HG03354 (cell line): ENCODE measurements at regions not wholly inside any gene's neighbourhood (a gene's known extent, or its start where the extent isn't known, plus 50 kb on each side); places are given as distances from the start of the nearest gene placed in this dataset.

Experiments used
- ATAC-seq: cut with Tn5 transposase; IDR thresholded peaks from one replicate; pipeline ENCODE4 v1.9.1; 2021; ENCODE audit warnings: mild to moderate bottlenecking; ENCODE audit not compliant: unreplicated experiment, poor library complexity, severe bottlenecking

GRCh38 chr10:6305401-6306321 lies 102.9 kb downstream of the PFKFB3 start:
- no peak for ATAC-seq

GRCh38 chr10:6306917-6307316 lies 104.2 kb downstream of the PFKFB3 start:
- no peak for ATAC-seq

GRCh38 chr10:6309816-6310215 lies 107.1 kb downstream of the PFKFB3 start:
- no peak for ATAC-seq

GRCh38 chr10:6310977-6311376 lies 108.2 kb downstream of the PFKFB3 start:
- no peak for ATAC-seq

GRCh38 chr10:6311700-6312330 lies 109.1 kb downstream of the PFKFB3 start:
- no peak for ATAC-seq

GRCh38 chr10:6312636-6313035 lies 109.9 kb downstream of the PFKFB3 start:
- ATAC-seq = no peak

- ATAC-seq = no peak
Observed at GRCh38 chr10:6313111-6313895, 110.6 kb downstream of the PFKFB3 start.

- ATAC-seq = no peak
Observed at GRCh38 chr10:6314620-6315205, 112.0 kb downstream of the PFKFB3 start.

GRCh38 chr10:6319119-6319518 lies 116.4 kb downstream of the PFKFB3 start:
- ATAC-seq = no peak

GRCh38 chr10:6320320-6321010 lies 117.7 kb downstream of the PFKFB3 start:
- peak; percentile 88 for ATAC-seq

GRCh38 chr10:6321880-6322279 lies 119.1 kb downstream of the PFKFB3 start:
- ATAC-seq = no peak

GRCh38 chr10:6322805-6323204 lies 120.1 kb downstream of the PFKFB3 start:
- ATAC-seq = no peak

- no peak for ATAC-seq
Observed at GRCh38 chr10:6327961-6328698, 125.4 kb downstream of the PFKFB3 start.

- ATAC-seq = no peak
Observed at GRCh38 chr10:6328699-6329423, 126.1 kb downstream of the PFKFB3 start.

GRCh38 chr10:6333086-6333485 lies 130.4 kb downstream of the PFKFB3 start:
- ATAC-seq = no peak

- ATAC-seq = no peak
Observed at GRCh38 chr10:6333973-6334372, 131.2 kb downstream of the PFKFB3 start.

GRCh38 chr10:6336016-6336415 lies 133.3 kb downstream of the PFKFB3 start:
- no peak for ATAC-seq

- ATAC-seq = no peak
Observed at GRCh38 chr10:6337382-6337781, 134.7 kb downstream of the PFKFB3 start.
